PFSK-1 (cell line): ENCODE measurements at regions not wholly inside any gene's neighbourhood (a gene's known extent, or its start where the extent isn't known, plus 50 kb on each side); places are given as distances from the start of the nearest gene placed in this dataset.

Source experiments
- POLR2AphosphoS5 ChIP-seq: IDR thresholded peaks from 2 replicates; pipeline ENCODE4 v1.6.1; 2012; ENCODE audit warnings: low read depth, mild to moderate bottlenecking, control low read depth, low read length, moderate library complexity
- REST ChIP-seq, 2 experiments: IDR thresholded peaks; 2 replicates each; pipeline versions ENCODE4 v1.6.1 to v1.8.0; 2011 to 2012; ENCODE audit warnings: low read depth in 2 of 2, low read length in 2 of 2, control low read depth in 1 of 2, inconsistent platforms in 1 of 2, mild to moderate bottlenecking in 1 of 2, moderate library complexity in 1 of 2; ENCODE audit not compliant: insufficient read depth in 1 of 2
- SIN3A ChIP-seq: IDR thresholded peaks from 2 replicates; pipeline ENCODE4 v1.6.1; 2012; ENCODE audit warnings: mild to moderate bottlenecking, low read length, moderate library complexity, borderline replicate concordance; ENCODE audit not compliant: insufficient read depth
- TAF1 ChIP-seq: IDR thresholded peaks from 2 replicates; pipeline ENCODE4 v1.6.1; 2012; ENCODE audit warnings: low read length, control low read depth, borderline replicate concordance; ENCODE audit not compliant: insufficient read depth

DNA sequence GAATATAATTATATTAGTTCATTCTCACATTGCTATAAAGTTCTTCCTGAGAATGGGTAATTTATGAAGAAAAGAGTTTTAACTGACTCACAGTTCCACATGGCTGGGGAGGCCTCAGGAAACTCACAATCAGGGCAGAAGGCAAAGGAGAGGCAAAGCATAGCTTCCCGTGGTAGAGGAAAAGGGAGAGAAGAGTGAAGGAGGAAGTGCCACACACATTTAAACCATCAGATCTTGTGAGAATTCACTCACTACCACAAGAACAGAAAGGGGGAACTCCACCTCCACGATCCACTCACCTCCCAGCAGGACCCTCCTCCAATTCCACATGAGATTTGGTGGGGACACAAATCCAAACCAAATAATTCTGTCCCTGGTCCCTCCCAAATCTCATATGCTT, 773.4 kb upstream of the INTU start:
- TF ChIP-seq POLR2AphosphoS5 (no peak), TAF1 (no peak), REST (IDR thresholded peaks at IDR 0.05; ENCODE audit: insufficient read depth in 1 of 2, low read depth in 2 of 2, low read length in 2 of 2) (no peak), SIN3A (no peak)
